ENCODE measurements at regions not wholly inside any gene's neighbourhood (a gene's known extent, or its start where the extent isn't known, plus 50 kb on each side); places are given as distances from the start of the nearest gene placed in this dataset.

- no peak for TF ChIP-seq CTCF (IDR thresholded peaks at IDR 0.05; ENCODE audit: borderline replicate concordance, extremely low read depth, low read length, poor library complexity, severe bottlenecking)
- TF ChIP-seq EZH2 (IDR thresholded peaks at IDR 0.05; ENCODE audit: borderline replicate concordance, low read depth, low read length, severe bottlenecking) = no peak
Observed at GRCh38 chr5:163172540-163173338, 264.7 kb upstream of the CCNG1 start.

Measured in DND-41 (cell line).